ENCODE measurements at regions not wholly inside any gene's neighbourhood (a gene's known extent, or its start where the extent isn't known, plus 50 kb on each side); places are given as distances from the start of the nearest gene placed in this dataset.

DNA sequence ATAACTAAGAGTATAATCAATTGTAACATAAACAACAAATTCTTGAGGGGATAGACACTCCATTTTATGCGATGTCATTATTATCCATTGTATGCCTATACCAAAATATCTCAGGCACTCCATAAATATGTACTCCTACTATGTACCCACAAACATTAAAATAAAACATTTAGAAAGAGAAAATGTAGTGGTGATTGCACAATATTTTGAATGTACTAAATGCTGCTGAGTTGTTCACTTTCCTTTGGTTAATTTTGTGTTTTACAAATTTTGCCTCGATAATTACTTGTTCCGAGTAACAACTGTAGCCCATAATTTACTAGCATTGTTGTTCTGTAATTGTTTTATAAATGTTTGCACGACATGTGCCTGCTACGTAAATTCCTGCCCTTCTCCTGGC, 131.3 kb downstream of the DCLK3 start:
- Histone ChIP-seq H2AFZ (ENCODE audit: low read depth, low read length) (no peak overlapping the region), H3K79me2 (ENCODE audit: insufficient read depth, low read length) (no peaks in the 10 kb centered on the region), H3K4me2 (ENCODE audit: low read length) (no peak overlapping the region), H3K36me3 (ENCODE audit: insufficient read depth, low read length) (no peaks in the 10 kb centered on the region), H3K27ac (ENCODE audit: low read depth, low read length) (no peak overlapping the region), H3K9ac (ENCODE audit: low read length) (no peak overlapping the region), H3K9me3 (ENCODE audit: insufficient read depth, low read depth, low read length) (no peaks in the 10 kb centered on the region), H3K4me3 (ENCODE audit: insufficient read depth, low read depth, low read length) (no peak overlapping the region), H4K20me1 (ENCODE audit: insufficient read depth, low read length) (no peaks in the 10 kb centered on the region), H3K27me3 (ENCODE audit: insufficient read depth, low read length) (no peaks in the 10 kb centered on the region), H3K4me1 (ENCODE audit: insufficient read depth, low read length) (no peaks in the 10 kb centered on the region)
- DNase-seq (ENCODE audit: low read depth) (no peak), FAIRE-seq (no peak)
- Mint-ChIP-seq H3K27me3 (ENCODE audit: low read depth, unreplicated experiment) (no peaks in the 10 kb centered on the region), H3K9me3 (ENCODE audit: unreplicated experiment) (no peaks in the 10 kb centered on the region), H3K27ac (ENCODE audit: unreplicated experiment) (no peak overlapping the region), H3K4me1 (ENCODE audit: low read depth, unreplicated experiment) (no peaks in the 10 kb centered on the region), H3K36me3 (ENCODE audit: low read depth, unreplicated experiment) (no peaks in the 10 kb centered on the region), H3K4me3 (ENCODE audit: unreplicated experiment) (no peak overlapping the region)
- TF ChIP-seq EZH2 (IDR thresholded peaks at IDR 0.05; ENCODE audit: insufficient read depth, low read length) (no peak), CTCF (IDR thresholded peaks at IDR 0.05; ENCODE audit: insufficient read depth, low read depth, low read length) (no peak)

- no peaks in the 10 kb centered on the region for H3K27me3 ChIP-seq (ENCODE audit: insufficient read depth, low read length)
- no peak overlapping the region for H3K4me3 ChIP-seq (ENCODE audit: insufficient read depth, low read depth, low read length)
- no peaks in the 10 kb centered on the region for H3K9me3 ChIP-seq (ENCODE audit: insufficient read depth, low read depth, low read length)
- H2AFZ ChIP-seq (ENCODE audit: low read depth, low read length): peak overlapping the region; percentile 10
- Mint-ChIP-seq H3K27me3 (ENCODE audit: low read depth, unreplicated experiment) (peaks cover 2% of the 10 kb centered on the region), H3K4me3 (ENCODE audit: unreplicated experiment) (no peak overlapping the region), H3K36me3 (ENCODE audit: low read depth, unreplicated experiment) (no peaks in the 10 kb centered on the region), H3K4me1 (ENCODE audit: low read depth, unreplicated experiment) (no peaks in the 10 kb centered on the region), H3K27ac (ENCODE audit: unreplicated experiment) (no peak overlapping the region), H3K9me3 (ENCODE audit: unreplicated experiment) (no peaks in the 10 kb centered on the region)
- H3K79me2 ChIP-seq (ENCODE audit: insufficient read depth, low read length): no peaks in the 10 kb centered on the region
- no peak for TF ChIP-seq CTCF (IDR thresholded peaks at IDR 0.05; ENCODE audit: insufficient read depth, low read depth, low read length)
- TF ChIP-seq EZH2 (IDR thresholded peaks at IDR 0.05; ENCODE audit: insufficient read depth, low read length): no peak
- no peak overlapping the region for H3K9ac ChIP-seq (ENCODE audit: low read length)
- H4K20me1 ChIP-seq (ENCODE audit: insufficient read depth, low read length): no peaks in the 10 kb centered on the region
- no peaks in the 10 kb centered on the region for H3K36me3 ChIP-seq (ENCODE audit: insufficient read depth, low read length)
- DNase-seq (ENCODE audit: low read depth) (no peak), FAIRE-seq (no peak)
- H3K4me1 ChIP-seq (ENCODE audit: insufficient read depth, low read length): no peaks in the 10 kb centered on the region
- H3K27ac ChIP-seq (ENCODE audit: low read depth, low read length): no peak overlapping the region
- no peak overlapping the region for H3K4me2 ChIP-seq (ENCODE audit: low read length)
These were observed 132.8 kb downstream of the DCLK3 start for GRCh38 chr3:36631549-36631948.

GRCh38 chr3:36615861-36616260, 148.5 kb downstream of the DCLK3 start:
- DNase-seq (ENCODE audit: low read depth): no peak
- Histone ChIP-seq H3K9ac (ENCODE audit: low read length) (no peak overlapping the region), H3K4me3 (ENCODE audit: insufficient read depth, low read depth, low read length) (no peak overlapping the region), H4K20me1 (ENCODE audit: insufficient read depth, low read length) (no peaks in the 10 kb centered on the region), H3K4me2 (ENCODE audit: low read length) (no peak overlapping the region), H3K27ac (ENCODE audit: low read depth, low read length) (no peak overlapping the region), H3K79me2 (ENCODE audit: insufficient read depth, low read length) (no peaks in the 10 kb centered on the region), H3K36me3 (ENCODE audit: insufficient read depth, low read length) (no peaks in the 10 kb centered on the region), H3K4me1 (ENCODE audit: insufficient read depth, low read length) (no peaks in the 10 kb centered on the region), H2AFZ (ENCODE audit: low read depth, low read length) (no peak overlapping the region), H3K9me3 (ENCODE audit: insufficient read depth, low read depth, low read length) (no peaks in the 10 kb centered on the region), H3K27me3 (ENCODE audit: insufficient read depth, low read length) (no peaks in the 10 kb centered on the region)
- no peaks in the 10 kb centered on the region for H3K9me3 Mint-ChIP-seq (ENCODE audit: unreplicated experiment)
- no peaks in the 10 kb centered on the region for H3K4me1 Mint-ChIP-seq (ENCODE audit: low read depth, unreplicated experiment)
- TF ChIP-seq EZH2 (IDR thresholded peaks at IDR 0.05; ENCODE audit: insufficient read depth, low read length) (no peak), CTCF (IDR thresholded peaks at IDR 0.05; ENCODE audit: insufficient read depth, low read depth, low read length) (no peak)
- no peak for FAIRE-seq
- no peaks in the 10 kb centered on the region for H3K36me3 Mint-ChIP-seq (ENCODE audit: low read depth, unreplicated experiment)
- no peak overlapping the region for H3K27ac Mint-ChIP-seq (ENCODE audit: unreplicated experiment)
- H3K27me3 Mint-ChIP-seq (ENCODE audit: low read depth, unreplicated experiment): no peaks in the 10 kb centered on the region
- H3K4me3 Mint-ChIP-seq (ENCODE audit: unreplicated experiment): no peak overlapping the region

Measured in astrocyte (in vitro differentiated cells and primary cell).